IMR-90 (cell line): ENCODE measurements at regions not wholly inside any gene's neighbourhood (a gene's known extent, or its start where the extent isn't known, plus 50 kb on each side); places are given as distances from the start of the nearest gene placed in this dataset.

Source experiments
- ATAC-seq: fragments of 200-7000 bp; cut with Tn5 transposase; 2 replicates; pipeline ENCODE4 v1.9.1; 2020; ENCODE audit warnings: low read depth, mild to moderate bottlenecking, moderate library complexity
- BruUV-seq: library from RNA; stranded (reverse); fragments of 400-500 nt; replicated peaks from 2 replicates; lab custom pipeline; 2021; lab: Mats Ljungman, UMichigan
- CTCF ChIA-PET: fragments of 300-600 bp; formaldehyde crosslinking; extraction: SDS; loops from one replicate; lab custom pipeline; 2021; ENCODE audit warnings: antibody characterized with exemption; lab: Yijun Ruan, JAX
- POLR2A ChIA-PET: fragments of 300-600 bp; sonication (Branson Sonifier 250); formaldehyde crosslinking; loops from one replicate; lab custom pipeline; 2022; ENCODE audit warnings: antibody characterized with exemption; ENCODE audit not compliant: unreplicated experiment; lab: Charles Lee
- DNase-seq: peaks from one replicate; pipeline ENCODE4 v3.0.0; 2013
- H2AFZ ChIP-seq: replicated peaks from 2 replicates; pipeline ENCODE3; 2013; ENCODE audit warnings: low read length, mild to moderate bottlenecking; ENCODE audit not compliant: poor library complexity
- H2AK5ac ChIP-seq: 2 replicates; pipeline ENCODE4 v1.6.1; 2013; ENCODE audit warnings: low read depth, low read length, inconsistent platforms
- H2AK9ac ChIP-seq: replicated peaks from 2 replicates; pipeline ENCODE3; 2013; ENCODE audit warnings: mild to moderate bottlenecking, low read depth, low read length, moderate library complexity; ENCODE audit not compliant: poor library complexity
- H2BK120ac ChIP-seq: 2 replicates; pipeline ENCODE4 v1.6.1; 2013; ENCODE audit warnings: low read depth, low read length, inconsistent platforms
- H2BK15ac ChIP-seq: 3 replicates; pipeline ENCODE4 v1.6.1; 2013; ENCODE audit warnings: low read depth, low read length, inconsistent platforms
- H2BK20ac ChIP-seq: 2 replicates; pipeline ENCODE4 v1.6.1; 2013; ENCODE audit warnings: low read depth, mild to moderate bottlenecking, inconsistent platforms, low read length, moderate library complexity
- H2BK5ac ChIP-seq: 2 replicates; pipeline ENCODE4 v1.6.1; 2013; ENCODE audit warnings: mild to moderate bottlenecking, low read depth, low read length, inconsistent platforms; ENCODE audit not compliant: poor library complexity, severe bottlenecking
- H3K14ac ChIP-seq: replicated peaks from 2 replicates; pipeline ENCODE4 v1.6.1; 2013; ENCODE audit warnings: low read depth, low read length, inconsistent platforms
- H3K18ac ChIP-seq: 2 replicates; pipeline ENCODE4 v1.6.1; 2013; ENCODE audit warnings: low read depth, low read length, control low read depth
- H3K23ac ChIP-seq: 2 replicates; pipeline ENCODE4 v1.6.1; 2013; ENCODE audit warnings: low read depth, low read length, inconsistent platforms
- H3K27ac ChIP-seq: 2 replicates; pipeline ENCODE4 v1.5.1; 2013; ENCODE audit warnings: mild to moderate bottlenecking, control low read depth, low read length; ENCODE audit not compliant: insufficient read depth
- H3K27me3 ChIP-seq: 2 replicates; pipeline ENCODE4 v1.6.1; 2013; ENCODE audit warnings: low read length; ENCODE audit not compliant: control insufficient read depth, insufficient read depth
- H3K36me3 ChIP-seq: 2 replicates; pipeline ENCODE4 v1.6.1; 2013; ENCODE audit warnings: low read length, mixed read lengths; ENCODE audit not compliant: control insufficient read depth, insufficient read depth
- H3K4ac ChIP-seq: 2 replicates; pipeline ENCODE4 v1.6.1; 2013; ENCODE audit warnings: low read depth, low read length, inconsistent platforms
- H3K4me1 ChIP-seq: 2 replicates; pipeline ENCODE4 v1.6.1; 2013; ENCODE audit warnings: low read length, mixed read lengths; ENCODE audit not compliant: control insufficient read depth, insufficient read depth
- H3K4me2 ChIP-seq: 2 replicates; pipeline ENCODE4 v1.6.1; 2013; ENCODE audit warnings: low read depth, mild to moderate bottlenecking, control low read depth, low read length, moderate library complexity
- H3K4me3 ChIP-seq: 2 replicates; pipeline ENCODE4 v1.5.1; 2013; ENCODE audit warnings: low read depth, mild to moderate bottlenecking, control low read depth, low read length, moderate library complexity; ENCODE audit not compliant: insufficient read depth
- H3K56ac ChIP-seq: 2 replicates; pipeline ENCODE4 v1.6.1; 2013; ENCODE audit warnings: low read length, inconsistent platforms; ENCODE audit not compliant: insufficient read depth; ENCODE audit errors: extremely low read depth
- H3K79me1 ChIP-seq, 2 experiments: 2 replicates each; pipeline ENCODE4 v1.6.1; 2013; ENCODE audit warnings: low read length in 2 of 2, inconsistent platforms in 1 of 2, low read depth in 1 of 2
- H3K9ac ChIP-seq: 2 replicates; pipeline ENCODE4 v1.6.1; 2013; ENCODE audit warnings: low read depth, low read length, control low read depth
- H3K9me1 ChIP-seq: 2 replicates; pipeline ENCODE4 v1.6.1; 2013; ENCODE audit warnings: low read length, inconsistent platforms; ENCODE audit not compliant: insufficient read depth
- H3K9me3 ChIP-seq: 2 replicates; pipeline ENCODE4 v1.6.1; 2013; ENCODE audit warnings: low read length; ENCODE audit not compliant: control insufficient read depth, insufficient read depth
- H4K20me1 ChIP-seq: 2 replicates; pipeline ENCODE4 v1.6.1; 2013; ENCODE audit warnings: low read length, inconsistent platforms; ENCODE audit not compliant: insufficient read depth
- H4K5ac ChIP-seq: 2 replicates; pipeline ENCODE4 v1.6.1; 2013; ENCODE audit warnings: mild to moderate bottlenecking, low read depth, low read length, control low read depth
- H4K8ac ChIP-seq, 2 experiments: 2 replicates each; pipeline ENCODE4 v1.6.1; 2013; ENCODE audit warnings: low read depth in 2 of 2, low read length in 2 of 2, control low read depth in 1 of 2, inconsistent platforms in 1 of 2
- H4K91ac ChIP-seq: 2 replicates; pipeline ENCODE4 v1.6.1; 2013; ENCODE audit warnings: low read depth, low read length, inconsistent platforms; ENCODE audit not compliant: insufficient read depth
- BHLHE40 ChIP-seq: fragments of 150-350 bp; IDR thresholded peaks from 2 replicates; pipeline ENCODE4 v1.6.1; 2016; ENCODE audit warnings: mild to moderate bottlenecking, low read depth, low read length
- CEBPB ChIP-seq: IDR thresholded peaks from 2 replicates; pipeline ENCODE4 v1.6.1; 2012; ENCODE audit warnings: low read depth, low read length, improper control_type of control experiment
- CHD1 ChIP-seq: IDR thresholded peaks from 2 replicates; pipeline ENCODE4 v1.6.1; 2012; ENCODE audit warnings: low read depth, low read length, improper control_type of control experiment
- CTCF ChIP-seq: conservative IDR thresholded peaks from 2 replicates; pipeline ENCODE4 v1.5.1; 2012; ENCODE audit warnings: mild to moderate bottlenecking, low read depth, low read length, improper control_type of control experiment
- ELK1 ChIP-seq: fragments of 150-350 bp; IDR thresholded peaks from 2 replicates; pipeline ENCODE4 v1.6.1; 2016; ENCODE audit warnings: low read depth, mild to moderate bottlenecking, low read length, moderate library complexity, borderline replicate concordance
- FOS ChIP-seq: fragments of 150-350 bp; IDR thresholded peaks from 2 replicates; pipeline ENCODE4 v1.6.1; 2016; ENCODE audit warnings: low read depth, low read length
- MAFK ChIP-seq: IDR thresholded peaks from 2 replicates; pipeline ENCODE4 v1.6.1; 2012; ENCODE audit warnings: low read depth, low read length, improper control_type of control experiment
- MAZ ChIP-seq: IDR thresholded peaks from 2 replicates; pipeline ENCODE4 v1.6.1; 2012; ENCODE audit warnings: low read depth, mild to moderate bottlenecking, low read length, improper control_type of control experiment, moderate library complexity, borderline replicate concordance
- MXI1 ChIP-seq: IDR thresholded peaks from 2 replicates; pipeline ENCODE4 v1.6.1; 2012; ENCODE audit warnings: low read depth, mild to moderate bottlenecking, low read length, moderate library complexity, borderline replicate concordance
- NFE2L2 ChIP-seq: fragments of 150-350 bp; IDR thresholded peaks from 2 replicates; pipeline ENCODE4 v1.6.1; 2016; ENCODE audit warnings: low read depth, mild to moderate bottlenecking, low read length
- POLR2A ChIP-seq: IDR thresholded peaks from 2 replicates; pipeline ENCODE4 v1.6.1; 2012; ENCODE audit warnings: mild to moderate bottlenecking, low read depth, low read length
- RAD21 ChIP-seq: IDR thresholded peaks from 2 replicates; pipeline ENCODE4 v1.6.1; 2012; ENCODE audit warnings: low read length, improper control_type of control experiment
- RCOR1 ChIP-seq: IDR thresholded peaks from 2 replicates; pipeline ENCODE4 v1.6.1; 2012; ENCODE audit warnings: mild to moderate bottlenecking, low read length, improper control_type of control experiment; ENCODE audit not compliant: insufficient replicate concordance
- RFX5 ChIP-seq: IDR thresholded peaks from 2 replicates; pipeline ENCODE4 v1.8.0; 2012; ENCODE audit warnings: low read depth, mild to moderate bottlenecking, low read length, moderate library complexity
- SMC3 ChIP-seq: fragments of 150-350 bp; IDR thresholded peaks from 2 replicates; pipeline ENCODE4 v1.6.1; 2016; ENCODE audit warnings: low read depth, mild to moderate bottlenecking, antibody characterized with exemption, low read length, moderate library complexity
- USF2 ChIP-seq: fragments of 150-350 bp; IDR thresholded peaks from 2 replicates; pipeline ENCODE4 v1.6.1; 2017; ENCODE audit warnings: mild to moderate bottlenecking, antibody characterized with exemption, low read length, low read depth
- WGBS, 2 experiments: methylation state at CpG; one replicate each; pipeline versions ENCODE4 v1.1.5 to v1.1.7; 2013; ENCODE audit warnings: missing lambda C conversion rate in 2 of 2; ENCODE audit not compliant: insufficient read length in 1 of 2; ENCODE audit errors: extremely low coverage in 2 of 2; 5-methylcytosine and 5-hydroxymethylcytosine counted together
- dilution Hi-C: fragments of 300-500 bp; cut with HindIII; formaldehyde crosslinking; loops from one replicate; pipeline ENCODE4 v1.14.3; 2018; ENCODE audit warnings: low sequenced_read_pairs; ENCODE audit not compliant: unreplicated experiment
- in situ Hi-C: fragments of 300-500 bp; cut with MboI; formaldehyde crosslinking; loops from 3 replicates; pipeline ENCODE4 v1.14.3; 2019; ENCODE audit warnings: low sequenced_read_pairs, inconsistent platforms, mixed read lengths
- intact Hi-C: fragments of 100-400 bp; cut with micrococcal nuclease; formaldehyde crosslinking; loops from 2 replicates; pipeline ENCODE4 v1.10.0; 2022

- POLR2A ChIA-PET = no interaction called here
- BruUV-seq = no TSS peak
- Histone ChIP-seq H2AK9ac (no peak overlapping the region), H4K8ac (no peak overlapping the region), H3K9me3 (peaks cover 27% of the 10 kb centered on the region), H3K9ac (no peak overlapping the region), H2AK5ac (no peak overlapping the region), H3K4me1 (no peaks in the 10 kb centered on the region), H3K23ac (no peak overlapping the region), H3K27ac (no peak overlapping the region), H3K4ac (no peak overlapping the region), H3K79me1 (no peaks in the 10 kb centered on the region), H3K36me3 (no peaks in the 10 kb centered on the region), H4K5ac (no peak overlapping the region), H2AFZ (no peak overlapping the region), H4K91ac (no peak overlapping the region), H2BK15ac (no peak overlapping the region), H3K4me3 (no peak overlapping the region), H2BK5ac (no peak overlapping the region), H3K14ac (no peak overlapping the region), H3K18ac (no peak overlapping the region), H2BK20ac (no peak overlapping the region), H3K27me3 (no peaks in the 10 kb centered on the region), H4K20me1 (no peaks in the 10 kb centered on the region), H2BK120ac (no peak overlapping the region), H3K9me1 (no peaks in the 10 kb centered on the region), H3K56ac (no peak overlapping the region), H3K4me2 (no peak overlapping the region)
- ATAC-seq (no peak), DNase-seq (no peak)
- intact Hi-C loops = no loop called here
- in situ Hi-C loops = no loop called here
- 76% methylated on average over 7 of the region's 8 CpGs; no CpG with 5 or more reads in 1 of the 2 experiments for WGBS, 2 experiments
- TF ChIP-seq POLR2A (no peak), RCOR1 (no peak), ELK1 (no peak), CHD1 (no peak), CTCF (no peak), BHLHE40 (no peak), MAFK (no peak), RFX5 (no peak), USF2 (no peak), MAZ (no peak), SMC3 (no peak), FOS (no peak), MXI1 (no peak), RAD21 (no peak), CEBPB (no peak), NFE2L2 (no peak)
- CTCF ChIA-PET = no interaction called here
- dilution Hi-C loops = no loop called here
These were observed 66.5 kb upstream of the LY86 start for GRCh38 chr6:6521961-6522482.
